Neural crest cell (in vitro differentiated cells): ENCODE measurements at regions not wholly inside any gene's neighbourhood (a gene's known extent, or its start where the extent isn't known, plus 50 kb on each side); places are given as distances from the start of the nearest gene placed in this dataset.

Source experiments
- DNase-seq: peaks from one replicate; pipeline ENCODE4 v3.0.0; 2021; ENCODE audit warnings: low read depth, mixed read lengths, low spot score
- H3K27ac Mint-ChIP-seq: one replicate; pipeline ENCODE4 v1.8.0; 2021; ENCODE audit warnings: mild to moderate bottlenecking, mixed read lengths; ENCODE audit not compliant: unreplicated experiment
- H3K27me3 Mint-ChIP-seq: 2 replicates; pipeline ENCODE4 v1.8.0; 2021; ENCODE audit warnings: low read depth, mild to moderate bottlenecking, mixed read lengths
- H3K36me3 Mint-ChIP-seq: 2 replicates; pipeline ENCODE4 v1.8.0; 2021; ENCODE audit warnings: low read depth, mild to moderate bottlenecking, mixed read lengths
- H3K4me1 Mint-ChIP-seq: 2 replicates; pipeline ENCODE4 v1.8.0; 2021; ENCODE audit warnings: mixed read lengths
- H3K4me3 Mint-ChIP-seq: one replicate; pipeline ENCODE4 v1.8.0; 2021; ENCODE audit warnings: mild to moderate bottlenecking, mixed read lengths
- H3K9me3 Mint-ChIP-seq: 2 replicates; pipeline ENCODE4 v1.8.0; 2021; ENCODE audit warnings: mixed read lengths
- TF ChIP-seq, protein P1 (sequence below): fragments of 200-600 bp; sonication (generic); conservative IDR thresholded peaks from 2 replicates; pipeline ENCODE4 v1.5.0; 2021; ENCODE audit warnings: antibody characterized with exemption, mild to moderate bottlenecking

DNA sequence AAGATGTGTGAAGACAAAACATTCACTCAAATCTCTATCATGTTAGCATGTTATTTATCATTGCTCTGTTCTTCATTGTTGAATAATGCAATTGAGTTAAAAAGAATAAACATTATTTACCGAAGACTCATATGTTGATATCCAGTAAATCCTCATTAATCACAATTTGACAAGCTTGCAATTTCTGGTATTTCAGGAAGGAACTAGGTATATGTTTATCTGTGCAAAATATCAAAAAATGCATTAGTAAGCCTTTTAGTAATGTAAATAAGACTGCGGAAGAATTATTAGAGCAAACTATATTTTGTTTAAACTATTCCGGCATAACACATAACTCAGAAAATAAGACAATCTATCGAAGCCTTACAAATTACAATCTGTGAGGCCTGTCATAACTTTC is 222.7 kb upstream of the NOVA1 start:
- no peak for DNase-seq
- H3K27ac Mint-ChIP-seq, result no peak overlapping the region
- no peak overlapping the region for H3K4me3 Mint-ChIP-seq
- no peaks in the 10 kb centered on the region for H3K36me3 Mint-ChIP-seq
- H3K27me3 Mint-ChIP-seq, result no peaks in the 10 kb centered on the region
- peaks cover 5% of the 10 kb centered on the region for H3K4me1 Mint-ChIP-seq
- H3K9me3 Mint-ChIP-seq, result no peaks in the 10 kb centered on the region
- TF ChIP-seq, protein P1, sequence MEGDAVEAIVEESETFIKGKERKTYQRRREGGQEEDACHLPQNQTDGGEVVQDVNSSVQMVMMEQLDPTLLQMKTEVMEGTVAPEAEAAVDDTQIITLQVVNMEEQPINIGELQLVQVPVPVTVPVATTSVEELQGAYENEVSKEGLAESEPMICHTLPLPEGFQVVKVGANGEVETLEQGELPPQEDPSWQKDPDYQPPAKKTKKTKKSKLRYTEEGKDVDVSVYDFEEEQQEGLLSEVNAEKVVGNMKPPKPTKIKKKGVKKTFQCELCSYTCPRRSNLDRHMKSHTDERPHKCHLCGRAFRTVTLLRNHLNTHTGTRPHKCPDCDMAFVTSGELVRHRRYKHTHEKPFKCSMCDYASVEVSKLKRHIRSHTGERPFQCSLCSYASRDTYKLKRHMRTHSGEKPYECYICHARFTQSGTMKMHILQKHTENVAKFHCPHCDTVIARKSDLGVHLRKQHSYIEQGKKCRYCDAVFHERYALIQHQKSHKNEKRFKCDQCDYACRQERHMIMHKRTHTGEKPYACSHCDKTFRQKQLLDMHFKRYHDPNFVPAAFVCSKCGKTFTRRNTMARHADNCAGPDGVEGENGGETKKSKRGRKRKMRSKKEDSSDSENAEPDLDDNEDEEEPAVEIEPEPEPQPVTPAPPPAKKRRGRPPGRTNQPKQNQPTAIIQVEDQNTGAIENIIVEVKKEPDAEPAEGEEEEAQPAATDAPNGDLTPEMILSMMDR, result no peak

DNA sequence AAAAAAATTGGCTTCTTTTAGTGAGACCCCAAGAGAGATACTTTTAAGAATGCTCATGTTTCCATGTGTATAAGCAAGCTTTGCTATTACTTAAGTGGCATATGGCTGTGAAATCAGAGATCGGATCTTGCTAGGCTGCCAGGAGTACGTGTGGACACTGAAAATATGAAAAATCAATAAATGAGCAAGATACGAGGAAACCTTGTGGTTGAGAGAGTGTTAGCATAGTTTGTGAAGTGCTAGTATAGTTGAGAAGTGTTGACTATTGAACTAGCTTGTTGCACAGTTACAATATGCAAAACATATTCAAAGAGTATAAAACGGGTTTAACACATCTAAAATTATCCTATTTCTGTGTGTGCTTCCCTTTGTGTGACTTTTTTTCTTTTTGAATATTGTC is 230.9 kb upstream of the NOVA1 start:
- TF ChIP-seq, protein P1, result no peak
- no peaks in the 10 kb centered on the region for H3K4me1 Mint-ChIP-seq
- no peak for DNase-seq
- no peak overlapping the region for H3K27ac Mint-ChIP-seq
- peaks cover 6% of the 10 kb centered on the region for H3K9me3 Mint-ChIP-seq
- no peaks in the 10 kb centered on the region for H3K27me3 Mint-ChIP-seq
- H3K4me3 Mint-ChIP-seq, result no peak overlapping the region
- no peaks in the 10 kb centered on the region for H3K36me3 Mint-ChIP-seq

DNA sequence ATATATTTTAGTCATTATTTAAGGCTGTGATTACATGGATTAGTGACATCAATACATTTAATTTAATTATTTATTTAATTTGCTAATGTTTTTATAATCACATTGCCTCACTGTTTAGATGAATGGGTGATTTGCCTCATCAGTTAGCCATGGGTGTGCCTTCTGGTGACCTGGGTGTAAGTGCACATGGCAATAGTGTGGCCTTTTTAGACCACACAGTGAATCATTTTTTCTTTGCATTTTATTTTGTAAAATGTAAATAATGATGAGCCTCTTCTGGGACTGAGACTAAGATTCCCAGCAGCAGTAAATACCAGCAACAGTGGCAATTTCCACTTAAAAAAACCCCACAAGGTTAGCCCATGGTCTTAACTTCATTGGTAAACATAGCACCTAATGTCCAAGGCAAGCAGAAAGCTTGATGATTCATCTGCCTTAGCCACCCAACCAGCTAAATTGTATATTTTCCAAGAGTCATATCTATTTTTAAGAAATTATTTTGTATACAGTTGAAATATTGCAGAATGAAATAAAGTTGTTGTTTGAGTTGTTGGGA is 235.9 kb upstream of the NOVA1 start:
- Mint-ChIP-seq H3K4me1 (peaks cover 8% of the 10 kb centered on the region), H3K4me3 (no peak overlapping the region), H3K9me3 (peaks cover 4% of the 10 kb centered on the region), H3K36me3 (no peaks in the 10 kb centered on the region), H3K27ac (no peak overlapping the region), H3K27me3 (no peaks in the 10 kb centered on the region)
- TF ChIP-seq, protein P1, result no peak
- no peak for DNase-seq

DNA sequence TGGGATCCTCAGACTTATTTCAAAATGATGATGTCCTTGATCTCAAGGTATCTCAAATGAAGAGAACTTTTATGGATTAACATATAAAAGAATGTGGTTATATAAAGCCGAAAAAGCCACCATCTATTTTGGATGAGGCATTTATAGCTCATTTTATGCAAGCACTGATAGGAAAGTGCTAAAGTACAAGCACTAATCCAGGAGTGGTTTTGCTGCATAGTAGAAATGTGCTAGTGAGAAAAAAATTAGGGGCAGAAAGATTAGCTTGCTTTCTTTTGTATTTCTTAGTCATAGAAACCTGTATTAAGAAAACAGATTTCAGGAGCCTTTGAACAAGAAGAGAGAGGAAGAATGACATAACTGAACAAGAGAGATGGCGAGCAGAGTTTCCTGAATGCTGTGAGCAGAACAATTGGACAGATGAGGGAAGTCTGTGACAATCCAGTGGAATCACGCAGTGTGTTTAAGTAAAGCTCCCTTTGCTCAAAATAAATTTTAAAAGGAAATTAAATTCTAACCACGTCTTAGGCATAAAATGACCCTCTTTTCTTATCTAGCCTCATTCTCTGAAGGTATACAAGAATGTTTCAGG is 238.2 kb upstream of the NOVA1 start:
- DNase-seq, result no peak
- Mint-ChIP-seq H3K4me1 (peaks cover 8% of the 10 kb centered on the region), H3K27me3 (no peaks in the 10 kb centered on the region), H3K36me3 (no peaks in the 10 kb centered on the region), H3K27ac (no peak overlapping the region), H3K4me3 (no peak overlapping the region), H3K9me3 (no peaks in the 10 kb centered on the region)
- TF ChIP-seq, protein P1, result no peak

DNA sequence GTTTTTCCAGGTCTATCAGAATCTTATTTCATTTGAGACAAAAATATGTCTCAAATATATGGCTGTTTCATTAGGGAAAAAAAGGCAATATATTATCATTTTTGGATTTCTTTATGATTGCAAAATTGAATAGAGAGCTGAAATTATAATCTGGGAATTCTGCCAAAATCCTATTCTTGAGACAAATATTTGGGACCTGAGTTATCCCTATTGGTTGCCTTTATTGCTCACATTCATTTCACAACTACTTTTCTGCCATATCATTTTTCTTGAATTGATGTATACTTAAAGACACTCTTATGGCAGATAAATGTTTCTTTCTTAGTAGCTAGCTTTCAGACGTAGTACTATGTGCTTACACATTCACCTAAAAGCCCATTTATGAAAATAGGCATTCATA is 241.6 kb upstream of the NOVA1 start:
- Mint-ChIP-seq H3K4me3 (no peak overlapping the region), H3K36me3 (no peaks in the 10 kb centered on the region), H3K27ac (no peak overlapping the region)

More for the DNA sequence above, 241.6 kb upstream of the NOVA1 start:
- H3K9me3 Mint-ChIP-seq, result no peaks in the 10 kb centered on the region
- TF ChIP-seq, protein P1, result no peak
- DNase-seq, result no peak
- no peaks in the 10 kb centered on the region for H3K27me3 Mint-ChIP-seq
- peaks cover 16% of the 10 kb centered on the region for H3K4me1 Mint-ChIP-seq
